ENCODE measurements at regions not wholly inside any gene's neighbourhood (a gene's known extent, or its start where the extent isn't known, plus 50 kb on each side); places are given as distances from the start of the nearest gene placed in this dataset.

- dilution Hi-C loops (cut with MboI; ENCODE audit: extremely low pct_ligation_motif_present, low sequenced_read_pairs): no loop called here
- no peaks in the 10 kb centered on the region for H3K4me1 ChIP-seq (ENCODE audit: control insufficient read depth, extremely low read depth, insufficient read depth, low read length)
- FAIRE-seq: no peak
- no peaks in the 10 kb centered on the region for H3K79me2 ChIP-seq (ENCODE audit: control insufficient read depth, insufficient read depth, low read length)
- DNase-seq (ENCODE audit: low read depth, low spot score): no peak
- no peaks in the 10 kb centered on the region for H3K27me3 ChIP-seq (ENCODE audit: control insufficient read depth, extremely low read depth, insufficient read depth, low read length)
- H3K27ac ChIP-seq (ENCODE audit: control insufficient read depth, insufficient read depth, low read length): no peak overlapping the region
- no peak for TF ChIP-seq CTCF (optimal IDR thresholded peaks at IDR 0.05 in 1 of 3, IDR thresholded peaks at IDR 0.05 in 1 of 3, conservative IDR thresholded peaks at IDR 0.05 in 1 of 3; ENCODE audit: extremely low read depth in 1 of 3, insufficient read depth in 2 of 3, low read length in 3 of 3)
- TF ChIP-seq EZH2 (IDR thresholded peaks at IDR 0.05; ENCODE audit: low read length): no peak
- H3K9ac ChIP-seq (ENCODE audit: control insufficient read depth, extremely low read depth, insufficient read depth, low read length): no peak overlapping the region
- H2AFZ ChIP-seq (ENCODE audit: control insufficient read depth, low read length): no peak overlapping the region
- H3K4me3 ChIP-seq (ENCODE audit: control insufficient read depth in 2 of 3, extremely low read depth in 1 of 3, insufficient read depth in 2 of 3, low read depth in 1 of 3, low read length in 3 of 3): no peak overlapping the region
- no peaks in the 10 kb centered on the region for H3K9me1 ChIP-seq (ENCODE audit: control insufficient read depth, extremely low read depth, insufficient read depth, low read length)
- H4K20me1 ChIP-seq (ENCODE audit: control insufficient read depth, extremely low read depth, insufficient read depth, low read length): no peaks in the 10 kb centered on the region
- H3K4me2 ChIP-seq (ENCODE audit: control insufficient read depth, extremely low read depth, insufficient read depth, low read depth, low read length): no peak overlapping the region
- no peaks in the 10 kb centered on the region for H3K9me3 ChIP-seq (ENCODE audit: control insufficient read depth, low read depth, low read length)
- H3K36me3 ChIP-seq (ENCODE audit: control insufficient read depth in 2 of 2, extremely low read depth in 1 of 2, insufficient read depth in 2 of 2, low read length in 2 of 2): no peaks in the 10 kb centered on the region
Measured at GRCh38 chr12:88706286-88706685, 126.0 kb upstream of the KITLG start.

- dilution Hi-C loops (cut with MboI; ENCODE audit: extremely low pct_ligation_motif_present, low sequenced_read_pairs): no loop called here
- TF ChIP-seq CTCF (optimal IDR thresholded peaks at IDR 0.05 in 1 of 3, IDR thresholded peaks at IDR 0.05 in 1 of 3, conservative IDR thresholded peaks at IDR 0.05 in 1 of 3; ENCODE audit: extremely low read depth in 1 of 3, insufficient read depth in 2 of 3, low read length in 3 of 3) (no peak), EZH2 (IDR thresholded peaks at IDR 0.05; ENCODE audit: low read length) (no peak)
- H3K9ac ChIP-seq (ENCODE audit: control insufficient read depth, extremely low read depth, insufficient read depth, low read length): no peak overlapping the region
- no peaks in the 10 kb centered on the region for H3K36me3 ChIP-seq (ENCODE audit: control insufficient read depth in 2 of 2, extremely low read depth in 1 of 2, insufficient read depth in 2 of 2, low read length in 2 of 2)
- no peaks in the 10 kb centered on the region for H3K9me1 ChIP-seq (ENCODE audit: control insufficient read depth, extremely low read depth, insufficient read depth, low read length)
- no peak overlapping the region for H2AFZ ChIP-seq (ENCODE audit: control insufficient read depth, low read length)
- no peaks in the 10 kb centered on the region for H3K4me1 ChIP-seq (ENCODE audit: control insufficient read depth, extremely low read depth, insufficient read depth, low read length)
- no peak overlapping the region for H3K4me3 ChIP-seq (ENCODE audit: control insufficient read depth in 2 of 3, extremely low read depth in 1 of 3, insufficient read depth in 2 of 3, low read depth in 1 of 3, low read length in 3 of 3)
- H3K27ac ChIP-seq (ENCODE audit: control insufficient read depth, insufficient read depth, low read length): no peak overlapping the region
- H3K4me2 ChIP-seq (ENCODE audit: control insufficient read depth, extremely low read depth, insufficient read depth, low read depth, low read length): no peak overlapping the region
- DNase-seq (ENCODE audit: low read depth, low spot score) (no peak), FAIRE-seq (no peak)
- no peaks in the 10 kb centered on the region for H3K9me3 ChIP-seq (ENCODE audit: control insufficient read depth, low read depth, low read length)
- H3K27me3 ChIP-seq (ENCODE audit: control insufficient read depth, extremely low read depth, insufficient read depth, low read length): no peaks in the 10 kb centered on the region
- no peaks in the 10 kb centered on the region for H3K79me2 ChIP-seq (ENCODE audit: control insufficient read depth, insufficient read depth, low read length)
- H4K20me1 ChIP-seq (ENCODE audit: control insufficient read depth, extremely low read depth, insufficient read depth, low read length): no peaks in the 10 kb centered on the region
Measured at GRCh38 chr12:88703790-88704189, 123.5 kb upstream of the KITLG start.
